ENCODE measurements at regions not wholly inside any gene's neighbourhood (a gene's known extent, or its start where the extent isn't known, plus 50 kb on each side); places are given as distances from the start of the nearest gene placed in this dataset.

DNA sequence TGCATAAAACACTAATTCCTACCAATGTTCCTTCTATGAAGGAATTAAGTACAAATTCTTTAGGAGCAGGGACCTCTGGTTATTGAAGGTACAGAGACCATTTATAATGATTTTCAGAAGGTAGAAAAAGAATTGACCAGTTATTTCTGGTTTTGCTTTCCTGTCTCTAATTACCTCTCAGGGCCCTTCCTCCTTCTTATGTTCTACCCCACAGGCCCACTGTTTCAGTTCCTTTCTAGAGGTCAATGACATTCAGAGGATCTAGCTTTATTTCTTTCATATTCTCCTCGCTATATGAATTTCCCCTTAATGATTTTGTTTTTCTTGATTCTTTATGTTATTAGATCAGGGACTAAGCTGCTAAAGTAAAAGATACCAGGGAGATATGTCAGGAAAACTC lies 345.0 kb upstream of the SPRY2 start:
- TF ChIP-seq SP1 (IDR thresholded peaks at IDR 0.05), result no peak
- no peak for TF ChIP-seq ZNF384 (IDR thresholded peaks at IDR 0.05)
- TF ChIP-seq FOXM1 (IDR thresholded peaks at IDR 0.05; ENCODE audit: borderline replicate concordance), result no peak
